Neural progenitor cell (in vitro differentiated cells): ENCODE measurements at regions not wholly inside any gene's neighbourhood (a gene's known extent, or its start where the extent isn't known, plus 50 kb on each side); places are given as distances from the start of the nearest gene placed in this dataset.

Source experiments
- EZH2phosphoT487 ChIP-seq: fragments of 200-600 bp; sonication (generic); IDR thresholded peaks from 2 replicates; pipeline ENCODE4 v1.6.1; 2017; ENCODE audit warnings: antibody characterized with exemption
- TF ChIP-seq, protein P1 (sequence below): fragments of 200-600 bp; sonication (generic); IDR thresholded peaks from 2 replicates; pipeline ENCODE4 v1.5.1; 2017; ENCODE audit warnings: antibody characterized with exemption, mild to moderate bottlenecking

DNA sequence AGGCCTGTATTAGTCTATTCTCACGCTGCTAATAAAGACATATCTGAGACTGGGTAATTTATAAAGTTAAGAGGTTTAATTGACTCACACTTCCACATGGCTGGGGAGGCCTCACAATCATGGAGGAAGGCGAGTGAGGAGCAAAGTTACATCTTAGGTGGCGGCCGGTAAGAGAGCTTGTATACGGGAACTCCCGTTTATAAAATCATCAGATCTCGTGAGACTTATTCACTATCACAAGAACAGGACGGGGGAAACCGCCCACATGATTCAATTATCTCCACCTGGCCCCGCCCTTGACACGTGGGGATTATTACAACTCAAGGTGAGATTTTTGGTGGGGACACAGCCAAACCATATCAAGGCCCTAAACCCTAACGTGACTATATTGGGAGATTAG, 110.1 kb downstream of the LLPH start:
- TF ChIP-seq, protein P1, sequence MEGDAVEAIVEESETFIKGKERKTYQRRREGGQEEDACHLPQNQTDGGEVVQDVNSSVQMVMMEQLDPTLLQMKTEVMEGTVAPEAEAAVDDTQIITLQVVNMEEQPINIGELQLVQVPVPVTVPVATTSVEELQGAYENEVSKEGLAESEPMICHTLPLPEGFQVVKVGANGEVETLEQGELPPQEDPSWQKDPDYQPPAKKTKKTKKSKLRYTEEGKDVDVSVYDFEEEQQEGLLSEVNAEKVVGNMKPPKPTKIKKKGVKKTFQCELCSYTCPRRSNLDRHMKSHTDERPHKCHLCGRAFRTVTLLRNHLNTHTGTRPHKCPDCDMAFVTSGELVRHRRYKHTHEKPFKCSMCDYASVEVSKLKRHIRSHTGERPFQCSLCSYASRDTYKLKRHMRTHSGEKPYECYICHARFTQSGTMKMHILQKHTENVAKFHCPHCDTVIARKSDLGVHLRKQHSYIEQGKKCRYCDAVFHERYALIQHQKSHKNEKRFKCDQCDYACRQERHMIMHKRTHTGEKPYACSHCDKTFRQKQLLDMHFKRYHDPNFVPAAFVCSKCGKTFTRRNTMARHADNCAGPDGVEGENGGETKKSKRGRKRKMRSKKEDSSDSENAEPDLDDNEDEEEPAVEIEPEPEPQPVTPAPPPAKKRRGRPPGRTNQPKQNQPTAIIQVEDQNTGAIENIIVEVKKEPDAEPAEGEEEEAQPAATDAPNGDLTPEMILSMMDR: no peak
- no peak for TF ChIP-seq EZH2phosphoT487
